ENCODE measurements at regions not wholly inside any gene's neighbourhood (a gene's known extent, or its start where the extent isn't known, plus 50 kb on each side); places are given as distances from the start of the nearest gene placed in this dataset.

GRCh38 chr4:177125656-177126055 lies 184.0 kb upstream of the NEIL3 start:
- no peak for TF ChIP-seq CTCF (IDR thresholded peaks at IDR 0.05)
- no peak for TF ChIP-seq POLR2A (IDR thresholded peaks at IDR 0.05)

All from uterus (tissue), 2 donors.